OCI-LY1 (cell line): ENCODE measurements at regions not wholly inside any gene's neighbourhood (a gene's known extent, or its start where the extent isn't known, plus 50 kb on each side); places are given as distances from the start of the nearest gene placed in this dataset.

Experiments used
- EZH2 ChIP-seq: fragments of 200-600 bp; sonication (generic), shearing (Covaris generic); IDR thresholded peaks from 2 replicates; pipeline ENCODE4 v1.8.0; 2017; ENCODE audit warnings: borderline replicate concordance, mixed run types, mild to moderate bottlenecking, antibody characterized with exemption, low read length, moderate library complexity, mixed read lengths
- TF ChIP-seq, protein P1 (sequence below): fragments of 200-600 bp; sonication (generic), shearing (Covaris generic); IDR thresholded peaks from 2 replicates; pipeline ENCODE4 v1.5.1; 2017; ENCODE audit warnings: mild to moderate bottlenecking, antibody characterized with exemption, low read length, moderate library complexity, mixed read lengths

GRCh38 chr5:54616031-54616430 lies 98.5 kb downstream of the SNX18 start:
- TF ChIP-seq, protein P1, sequence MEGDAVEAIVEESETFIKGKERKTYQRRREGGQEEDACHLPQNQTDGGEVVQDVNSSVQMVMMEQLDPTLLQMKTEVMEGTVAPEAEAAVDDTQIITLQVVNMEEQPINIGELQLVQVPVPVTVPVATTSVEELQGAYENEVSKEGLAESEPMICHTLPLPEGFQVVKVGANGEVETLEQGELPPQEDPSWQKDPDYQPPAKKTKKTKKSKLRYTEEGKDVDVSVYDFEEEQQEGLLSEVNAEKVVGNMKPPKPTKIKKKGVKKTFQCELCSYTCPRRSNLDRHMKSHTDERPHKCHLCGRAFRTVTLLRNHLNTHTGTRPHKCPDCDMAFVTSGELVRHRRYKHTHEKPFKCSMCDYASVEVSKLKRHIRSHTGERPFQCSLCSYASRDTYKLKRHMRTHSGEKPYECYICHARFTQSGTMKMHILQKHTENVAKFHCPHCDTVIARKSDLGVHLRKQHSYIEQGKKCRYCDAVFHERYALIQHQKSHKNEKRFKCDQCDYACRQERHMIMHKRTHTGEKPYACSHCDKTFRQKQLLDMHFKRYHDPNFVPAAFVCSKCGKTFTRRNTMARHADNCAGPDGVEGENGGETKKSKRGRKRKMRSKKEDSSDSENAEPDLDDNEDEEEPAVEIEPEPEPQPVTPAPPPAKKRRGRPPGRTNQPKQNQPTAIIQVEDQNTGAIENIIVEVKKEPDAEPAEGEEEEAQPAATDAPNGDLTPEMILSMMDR = no peak
- TF ChIP-seq EZH2 = no peak
